GF-D8 (cell line): ENCODE measurements at regions not wholly inside any gene's neighbourhood (a gene's known extent, or its start where the extent isn't known, plus 50 kb on each side); places are given as distances from the start of the nearest gene placed in this dataset.
"Not testable (repeated sequence)": the region's sequence is repeated elsewhere in the genome, so short reads cannot be mapped to it uniquely, and the experiment has no call there.

ENCODE experiments used
- DNase-seq: peaks from one replicate; lab custom pipeline; 2025; lab: John Stamatoyannopoulos, UW

DNA sequence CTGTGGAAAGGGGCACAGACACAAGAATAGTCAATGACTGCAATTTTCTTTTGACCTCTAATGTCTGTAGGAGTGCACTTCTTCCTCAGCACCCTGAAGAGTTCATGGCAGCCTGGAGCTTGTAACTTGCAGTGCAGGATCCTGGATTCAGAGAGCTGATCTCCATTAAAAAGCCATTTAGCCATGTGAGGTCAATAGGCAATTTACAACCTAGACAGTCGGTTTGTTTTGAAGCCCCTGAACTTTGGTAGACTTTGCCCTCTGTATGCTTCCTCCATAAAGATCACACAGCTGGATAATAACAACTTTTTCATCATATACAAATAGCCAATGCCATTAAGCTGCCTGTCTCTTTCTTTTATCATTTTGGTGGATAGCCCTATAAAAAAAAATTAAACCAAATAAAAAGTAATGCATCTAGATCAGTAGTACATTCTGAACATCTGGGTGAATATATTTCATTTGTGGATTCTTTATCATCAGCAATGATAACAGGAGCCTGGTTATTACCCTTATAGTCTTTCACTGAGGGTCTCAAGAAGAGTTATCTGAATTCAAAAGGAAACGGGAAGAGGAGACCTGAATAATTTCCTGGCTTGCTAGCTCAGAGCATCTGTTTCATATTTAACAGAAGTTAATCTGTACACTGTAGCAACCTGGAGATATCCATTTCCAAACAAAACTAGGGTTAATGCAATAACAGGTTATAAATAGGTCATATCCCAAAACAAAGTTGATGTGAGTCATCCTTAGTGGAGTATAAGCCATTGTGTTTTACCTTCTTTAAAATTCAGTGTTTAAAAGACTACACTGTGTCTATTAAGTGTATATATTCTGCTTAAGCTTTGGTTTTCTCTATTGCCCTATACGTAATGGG, 193.8 kb upstream of the ACTBL2 start:
- no peak for DNase-seq

GRCh38 chr5:57675236-57675635, 192.6 kb upstream of the ACTBL2 start:
- DNase-seq = no peak

DNA sequence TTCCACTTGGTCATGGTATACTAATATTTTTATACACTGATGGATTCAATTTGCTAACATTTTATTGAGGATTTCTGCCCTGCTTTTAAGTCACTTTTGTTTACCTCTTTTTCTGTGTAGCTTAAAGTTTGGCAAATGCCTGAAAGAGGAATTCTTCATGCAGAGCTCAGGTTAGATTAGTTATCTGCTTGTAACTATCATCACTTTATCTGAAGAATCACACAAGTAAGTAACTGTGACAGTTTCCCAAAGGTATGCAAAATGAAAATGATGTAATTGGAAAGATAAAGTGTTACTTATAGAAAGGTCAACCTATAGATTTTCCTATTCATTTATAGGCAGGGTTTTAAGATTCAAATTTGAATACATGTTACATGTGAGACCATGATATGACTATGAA, 188.8 kb upstream of the ACTBL2 start:
- no peak for DNase-seq

- no peak for DNase-seq
These were observed 184.0 kb upstream of the ACTBL2 start for GRCh38 chr5:57666582-57666981.

DNA sequence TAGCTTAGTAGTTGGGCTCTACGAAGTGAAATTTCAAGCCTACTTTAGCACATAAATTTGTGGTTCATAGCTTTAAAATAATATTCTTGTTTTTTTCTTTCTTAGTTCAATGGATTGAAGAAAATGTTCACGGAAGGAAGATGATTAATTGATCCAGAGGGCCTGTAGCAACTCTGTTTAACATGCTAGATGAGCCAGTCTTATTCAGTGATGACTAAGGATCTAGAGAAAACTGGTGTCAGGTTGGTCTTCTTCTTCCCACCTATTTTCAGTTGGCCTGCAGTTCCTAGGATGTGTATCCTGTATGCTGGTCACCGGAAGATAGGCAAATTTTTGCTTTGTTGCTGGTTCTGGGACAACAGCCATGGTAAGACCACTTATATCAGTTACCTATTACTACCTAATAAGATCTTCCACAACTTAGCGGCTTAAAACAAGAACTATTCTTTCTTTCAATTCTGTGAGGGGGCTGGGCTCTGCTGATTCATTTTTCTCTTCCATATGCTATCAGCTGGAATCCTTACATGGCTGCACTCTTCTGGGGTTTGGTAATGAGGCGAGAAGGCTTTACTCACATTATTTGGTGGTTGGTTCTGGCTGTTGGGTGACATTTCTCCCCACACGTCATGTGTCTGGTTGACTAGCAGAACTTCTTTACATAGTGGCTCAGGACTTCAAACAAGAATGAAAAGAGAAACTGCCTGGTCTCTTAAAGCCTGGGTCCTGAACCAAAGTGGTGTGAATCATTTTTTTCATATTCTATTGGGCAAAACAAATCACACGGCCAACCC, 182.7 kb upstream of the ACTBL2 start:
- no peak for DNase-seq

- no peak for DNase-seq
These were observed 182.1 kb upstream of the ACTBL2 start for GRCh38 chr5:57664700-57665099.

DNA sequence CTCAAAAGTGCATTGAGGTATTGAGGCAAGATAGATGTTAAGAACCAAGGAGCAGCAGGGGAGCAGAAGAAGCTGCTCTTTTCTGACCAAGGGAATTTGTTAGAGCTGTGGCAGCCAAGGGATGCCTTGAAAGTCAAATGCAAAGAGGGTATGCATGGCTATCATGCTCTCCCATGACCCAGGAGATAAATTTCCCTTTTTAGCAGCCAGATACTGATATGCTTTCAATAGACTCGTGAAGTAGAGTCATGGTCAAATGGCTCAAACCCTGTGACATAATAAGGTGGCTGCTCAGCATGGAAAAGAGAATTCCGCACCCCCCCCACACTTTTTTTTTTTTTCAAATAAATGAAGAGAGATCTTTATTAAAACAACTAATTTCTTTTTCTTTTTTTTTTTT, 180.9 kb upstream of the ACTBL2 start:
- DNase-seq = no peak

- no peak for DNase-seq
These were observed 180.4 kb upstream of the ACTBL2 start for GRCh38 chr5:57662991-57663390.

DNA sequence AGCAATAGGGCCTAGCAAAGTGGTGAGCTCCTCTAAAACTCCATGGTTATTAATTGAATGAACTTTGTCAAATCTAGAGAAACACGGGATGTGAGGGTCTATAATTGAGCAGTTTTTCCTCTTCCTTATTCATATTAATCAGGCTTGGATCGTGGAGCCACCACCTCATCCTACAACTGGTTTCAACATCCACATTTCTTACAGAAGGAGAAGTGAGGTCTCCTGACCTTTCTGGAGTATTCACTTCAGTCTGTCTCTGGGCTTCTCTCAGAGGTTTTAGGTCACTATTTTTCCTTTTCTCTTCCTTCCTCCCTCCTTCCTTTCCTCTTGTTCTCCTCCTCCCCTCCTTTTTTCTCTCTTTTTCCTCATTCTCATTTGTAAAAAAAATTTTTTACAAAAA, 177.3 kb upstream of the ACTBL2 start:
- no peak for DNase-seq

DNA sequence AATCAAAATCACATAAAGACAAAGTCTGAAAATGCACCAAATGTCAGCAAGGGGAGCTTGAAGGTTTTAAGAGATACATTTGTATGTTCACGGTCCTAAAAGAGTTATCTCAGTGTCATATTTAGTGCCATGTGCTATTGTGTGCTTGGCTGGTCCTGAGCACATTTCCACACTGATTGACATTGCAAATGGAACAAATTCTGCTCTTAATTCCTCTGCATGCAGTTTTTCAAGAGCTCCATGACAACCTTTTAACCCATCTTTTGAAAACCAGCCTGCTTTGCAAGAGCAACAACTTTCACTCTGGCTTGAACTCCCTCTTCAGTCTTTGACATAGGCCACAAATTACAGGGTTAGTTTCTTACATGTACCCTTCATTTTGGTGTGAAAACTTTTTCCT, 175.4 kb upstream of the ACTBL2 start:
- no peak for DNase-seq

DNA sequence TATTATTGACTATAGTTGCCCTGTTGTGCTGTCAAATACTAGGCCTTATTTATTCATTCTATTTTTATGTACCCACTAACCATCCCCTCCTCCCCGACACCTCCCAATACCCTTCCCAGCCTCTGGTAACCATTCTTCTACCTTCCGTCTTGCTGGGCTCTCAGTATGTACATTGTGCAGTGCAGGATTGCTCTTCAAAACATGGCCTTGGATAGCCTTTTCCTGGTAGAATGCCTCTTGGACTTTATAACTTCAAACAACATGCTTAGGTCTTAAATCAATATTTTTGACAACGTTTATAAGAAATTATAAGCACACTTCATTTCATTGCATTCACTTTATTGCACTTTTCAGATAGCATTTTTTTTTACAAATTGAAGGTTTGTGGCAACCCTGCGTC, 172.6 kb upstream of the ACTBL2 start:
- no peak for DNase-seq

GRCh38 chr5:57653636-57654290, 171.2 kb upstream of the ACTBL2 start:
- DNase-seq = no peak

GRCh38 chr5:57651127-57651526, 168.5 kb upstream of the ACTBL2 start:
- DNase-seq = no peak

DNA sequence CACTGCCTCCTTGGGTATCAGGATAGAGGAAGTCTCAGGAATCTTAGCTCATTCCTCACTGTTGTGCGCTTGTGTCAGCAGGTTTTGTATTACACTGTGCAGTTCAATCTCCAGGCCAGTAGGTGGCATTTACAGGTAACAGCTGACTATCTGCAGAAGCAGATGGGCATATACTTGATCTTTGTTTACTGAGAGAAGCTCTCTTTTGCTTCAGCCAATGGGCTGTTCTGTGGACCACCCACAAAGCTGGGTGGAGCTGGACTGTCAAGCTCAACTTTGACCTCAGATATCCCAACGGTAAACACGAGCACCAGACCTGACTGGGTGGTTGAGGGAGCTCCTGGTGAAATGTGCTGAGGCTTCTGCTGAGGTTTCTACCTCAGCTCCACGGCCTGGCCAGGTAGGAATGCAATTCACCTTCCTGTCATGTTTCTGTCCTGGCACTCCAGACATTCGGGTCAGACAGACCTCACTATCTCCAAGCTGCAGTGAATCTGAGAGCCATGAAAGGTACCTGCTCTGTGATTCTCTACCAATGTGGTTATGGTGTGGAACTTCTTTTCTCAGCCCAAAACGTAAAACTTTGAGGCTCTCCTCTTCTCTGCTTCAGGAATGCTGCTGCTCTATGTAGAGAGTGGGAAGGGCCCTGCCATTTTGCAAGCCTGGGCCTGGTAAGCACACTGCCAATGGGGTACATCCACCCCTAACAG, 167.9 kb upstream of the ACTBL2 start:
- DNase-seq = no peak

GRCh38 chr5:57642698-57643097, 160.1 kb upstream of the ACTBL2 start:
- no peak for DNase-seq

DNA sequence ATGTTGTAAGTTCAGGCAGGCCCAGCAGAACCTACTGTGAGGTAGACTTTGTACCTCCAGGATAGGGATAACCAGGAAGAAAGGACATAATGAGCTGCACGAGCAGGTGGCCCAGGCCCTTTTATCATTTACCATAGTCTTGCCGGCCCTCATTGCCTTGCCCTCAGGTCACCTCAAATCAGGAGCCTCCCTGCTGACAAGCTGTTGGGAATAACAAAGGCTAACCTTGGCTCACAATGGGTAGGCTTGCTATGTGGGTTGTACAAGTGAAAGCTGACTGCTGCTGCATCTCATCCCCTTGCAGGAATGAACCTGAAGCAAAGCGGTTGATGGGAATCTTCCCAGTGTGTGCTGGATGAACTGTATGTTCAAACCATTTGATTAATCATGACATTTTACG, 159.5 kb upstream of the ACTBL2 start:
- no peak for DNase-seq

- DNase-seq = no peak
These were observed 152.7 kb upstream of the ACTBL2 start for GRCh38 chr5:57635146-57635777.

- no peak for DNase-seq
These were observed 150.3 kb upstream of the ACTBL2 start for GRCh38 chr5:57632937-57633336.

DNA sequence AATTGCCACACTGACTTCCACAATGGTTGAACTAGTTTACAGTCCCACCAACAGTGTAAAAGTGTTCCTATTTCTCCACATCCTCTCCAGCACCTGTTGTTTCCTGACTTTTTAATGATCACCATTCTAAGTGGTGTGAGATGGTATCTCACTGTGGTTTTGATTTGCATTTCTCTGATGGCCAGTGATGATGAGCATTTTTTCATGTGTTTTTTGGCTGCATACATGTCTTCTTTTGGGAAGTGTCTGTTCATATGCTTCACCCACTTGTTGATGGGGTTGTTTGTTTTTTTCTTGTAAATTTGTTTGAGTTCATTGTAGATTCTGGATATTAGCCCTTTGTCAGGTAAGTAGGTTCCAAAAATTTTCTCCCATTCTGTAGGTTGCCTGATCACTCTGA, 148.5 kb upstream of the ACTBL2 start:
- DNase-seq = not testable (repeated sequence)

DNA sequence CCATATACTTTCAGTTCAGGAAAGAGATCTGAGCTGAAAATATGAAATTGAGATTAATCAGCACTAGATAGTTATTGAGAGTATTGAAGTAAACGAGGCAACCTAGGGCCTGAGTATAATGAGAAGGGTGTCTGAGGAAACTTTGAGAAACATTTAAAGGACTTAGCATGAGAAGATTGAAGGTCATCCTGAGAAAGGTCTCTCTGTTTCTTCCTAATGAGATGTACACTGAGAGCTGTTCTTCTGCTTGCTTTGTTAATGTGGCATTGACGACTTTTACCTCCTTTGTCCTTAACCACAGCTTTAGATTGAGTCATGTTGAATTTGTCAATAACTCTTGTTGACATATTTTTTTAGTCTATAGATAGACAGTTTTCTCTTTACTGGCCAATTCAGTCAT, 145.1 kb upstream of the ACTBL2 start:
- no peak for DNase-seq

GRCh38 chr5:57626703-57627102, 144.1 kb upstream of the ACTBL2 start:
- DNase-seq = no peak

DNA sequence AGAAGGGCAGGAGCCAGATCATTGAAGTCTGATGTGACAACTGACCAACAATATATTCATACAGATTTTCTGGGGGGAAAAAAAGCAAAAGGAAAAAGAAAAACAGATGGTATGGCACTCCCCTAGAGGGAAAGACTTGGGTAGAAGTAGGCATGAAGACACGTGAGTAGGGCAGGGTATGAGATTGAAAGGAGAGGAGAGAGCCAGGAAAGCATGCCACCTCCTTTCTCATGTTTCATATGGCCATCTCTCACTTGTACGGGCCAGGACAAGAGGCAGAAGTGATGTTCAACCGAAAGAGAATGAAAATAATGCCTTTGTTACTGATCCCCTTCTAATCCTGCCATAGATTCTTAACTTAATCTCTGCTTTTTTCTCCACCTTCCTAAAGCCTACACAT, 139.0 kb upstream of the ACTBL2 start:
- DNase-seq = no peak
